NT2/D1 (cell line): ENCODE measurements at regions not wholly inside any gene's neighbourhood (a gene's known extent, or its start where the extent isn't known, plus 50 kb on each side); places are given as distances from the start of the nearest gene placed in this dataset.

ENCODE experiments used
- SUZ12 ChIP-seq: IDR thresholded peaks from 2 replicates; pipeline ENCODE4 v1.6.1; 2011; ENCODE audit not compliant: insufficient read length, insufficient read depth; ENCODE audit errors: extremely low read depth
- YY1 ChIP-seq: IDR thresholded peaks from 2 replicates; pipeline ENCODE4 v1.6.1; 2011; ENCODE audit not compliant: insufficient read length, insufficient read depth
- ZNF274 ChIP-seq: IDR thresholded peaks from 2 replicates; pipeline ENCODE4 v1.6.1; 2011; ENCODE audit warnings: mild to moderate bottlenecking, low read depth, low read length

GRCh38 chr21:43335119-43335518, 91.8 kb downstream of the SIK1 start:
- no peak for TF ChIP-seq YY1
- no peak for TF ChIP-seq ZNF274
- no peak for TF ChIP-seq SUZ12
